ENCODE measurements at regions not wholly inside any gene's neighbourhood (a gene's known extent, or its start where the extent isn't known, plus 50 kb on each side); places are given as distances from the start of the nearest gene placed in this dataset.

DNA sequence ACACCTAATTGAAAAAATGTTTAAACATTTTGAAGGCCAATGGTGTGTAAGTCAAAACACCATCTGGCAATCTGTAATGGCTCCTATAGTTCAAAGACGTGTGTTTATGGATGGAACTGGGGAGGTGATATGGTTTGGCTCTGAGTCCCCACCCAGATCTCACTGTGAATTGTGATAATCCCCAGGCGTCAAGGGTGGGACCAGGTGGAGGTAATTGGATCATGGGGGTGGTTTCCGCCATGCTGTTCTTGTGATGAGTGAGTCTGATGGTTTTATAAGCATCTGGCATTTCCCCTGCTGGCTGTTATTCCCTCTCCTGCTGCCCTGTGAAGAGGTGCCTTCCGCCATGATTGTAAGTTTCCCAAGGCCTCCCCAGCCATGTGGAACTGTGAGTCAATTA is 52.2 kb downstream of the ADRA2C start:
- TF ChIP-seq EZH2 (IDR thresholded peaks at IDR 0.05; ENCODE audit: low read length, unreplicated experiment) (no peak), EZH2phosphoT487 (IDR thresholded peaks at IDR 0.05; ENCODE audit: borderline replicate concordance, low read length) (no peak)
- TF ChIP-seq, protein P1, sequence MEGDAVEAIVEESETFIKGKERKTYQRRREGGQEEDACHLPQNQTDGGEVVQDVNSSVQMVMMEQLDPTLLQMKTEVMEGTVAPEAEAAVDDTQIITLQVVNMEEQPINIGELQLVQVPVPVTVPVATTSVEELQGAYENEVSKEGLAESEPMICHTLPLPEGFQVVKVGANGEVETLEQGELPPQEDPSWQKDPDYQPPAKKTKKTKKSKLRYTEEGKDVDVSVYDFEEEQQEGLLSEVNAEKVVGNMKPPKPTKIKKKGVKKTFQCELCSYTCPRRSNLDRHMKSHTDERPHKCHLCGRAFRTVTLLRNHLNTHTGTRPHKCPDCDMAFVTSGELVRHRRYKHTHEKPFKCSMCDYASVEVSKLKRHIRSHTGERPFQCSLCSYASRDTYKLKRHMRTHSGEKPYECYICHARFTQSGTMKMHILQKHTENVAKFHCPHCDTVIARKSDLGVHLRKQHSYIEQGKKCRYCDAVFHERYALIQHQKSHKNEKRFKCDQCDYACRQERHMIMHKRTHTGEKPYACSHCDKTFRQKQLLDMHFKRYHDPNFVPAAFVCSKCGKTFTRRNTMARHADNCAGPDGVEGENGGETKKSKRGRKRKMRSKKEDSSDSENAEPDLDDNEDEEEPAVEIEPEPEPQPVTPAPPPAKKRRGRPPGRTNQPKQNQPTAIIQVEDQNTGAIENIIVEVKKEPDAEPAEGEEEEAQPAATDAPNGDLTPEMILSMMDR (conservative IDR thresholded peaks at IDR 0.05; ENCODE audit: low read depth, low read length), result no peak
- Histone ChIP-seq H3K27me3 (ENCODE audit: low read length) (no peaks in the 10 kb centered on the region), H3K27ac (ENCODE audit: low read length) (no peak overlapping the region), H4K20me1 (ENCODE audit: low read length) (no peaks in the 10 kb centered on the region), H3K79me2 (ENCODE audit: low read length) (no peaks in the 10 kb centered on the region), H3K4me2 (ENCODE audit: low read length) (no peak overlapping the region), H2AFZ (ENCODE audit: low read length) (no peak overlapping the region), H3F3A (ENCODE audit: low read length, unreplicated experiment) (no peaks in the 10 kb centered on the region), H3K4me1 (ENCODE audit: insufficient read depth, low read length) (no peaks in the 10 kb centered on the region), H3K9me2 (replicated peaks; ENCODE audit: low read length) (no peaks in the 10 kb centered on the region), H3K9ac (ENCODE audit: low read length) (no peak overlapping the region), H3K9me3 (ENCODE audit: low read length) (no peaks in the 10 kb centered on the region), H3K36me3 (ENCODE audit: low read depth, low read length) (no peaks in the 10 kb centered on the region), H3K4me3 (ENCODE audit: low read length) (no peak overlapping the region)
- POLR2A ChIA-PET (ENCODE audit: unreplicated experiment), result no interaction called here
- BruUV-seq (replicated peaks), result no TSS peak
- ATAC-seq (no peak), DNase-seq (no peak)
- intact Hi-C loops (cut with micrococcal nuclease), result no loop called here
- CTCF ChIA-PET, result no interaction called here

DNA sequence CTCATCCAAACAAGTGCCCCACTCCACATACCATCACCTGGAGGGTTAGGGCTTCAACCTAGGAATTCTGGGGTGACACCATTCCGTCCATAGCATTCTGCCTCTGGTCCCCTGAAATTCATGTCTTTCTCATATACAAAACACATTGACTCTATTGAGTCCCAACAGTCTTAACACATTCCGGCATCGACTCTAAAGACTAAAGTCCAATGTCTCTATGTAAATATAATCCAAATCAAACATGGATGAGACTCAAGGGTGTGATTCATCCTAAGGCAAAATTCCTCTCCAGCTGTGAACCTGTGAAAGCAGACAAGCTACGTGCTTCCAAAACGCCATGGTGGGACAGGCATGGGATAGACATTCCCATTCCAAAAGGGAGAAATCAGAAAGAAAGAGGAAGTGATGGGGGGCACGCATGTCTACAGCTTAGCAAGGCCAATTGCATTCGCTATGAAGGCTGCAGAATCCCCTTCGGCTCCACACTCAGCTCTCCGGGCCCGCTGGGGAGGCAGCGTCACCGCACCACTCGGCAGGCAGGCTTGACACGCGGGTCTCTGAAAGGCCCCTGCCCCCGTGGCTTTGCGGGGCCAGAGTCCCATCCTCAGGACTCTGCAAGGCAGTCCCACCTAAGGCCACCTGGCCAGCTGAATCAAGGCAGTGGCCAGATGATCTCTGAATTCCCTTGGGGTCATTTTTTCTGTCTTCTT is 53.2 kb downstream of the ADRA2C start:
- no peak for DNase-seq
- H3K4me1 ChIP-seq (ENCODE audit: insufficient read depth, low read length), result no peaks in the 10 kb centered on the region
- no peak overlapping the region for H3K27ac ChIP-seq (ENCODE audit: low read length)
- no peak for ATAC-seq
- no peaks in the 10 kb centered on the region for H4K20me1 ChIP-seq (ENCODE audit: low read length)
- no peaks in the 10 kb centered on the region for H3K79me2 ChIP-seq (ENCODE audit: low read length)
- no peaks in the 10 kb centered on the region for H3K9me3 ChIP-seq (ENCODE audit: low read length)
- H3K9me2 ChIP-seq (replicated peaks; ENCODE audit: low read length), result no peaks in the 10 kb centered on the region
- CTCF ChIA-PET, result no interaction called here
- H3K36me3 ChIP-seq (ENCODE audit: low read depth, low read length), result no peaks in the 10 kb centered on the region
- no peaks in the 10 kb centered on the region for H3K27me3 ChIP-seq (ENCODE audit: low read length)
- POLR2A ChIA-PET (ENCODE audit: unreplicated experiment), result no interaction called here
- no peak overlapping the region for H3K4me2 ChIP-seq (ENCODE audit: low read length)
- TF ChIP-seq, protein P1 (conservative IDR thresholded peaks at IDR 0.05; ENCODE audit: low read depth, low read length), result no peak
- TF ChIP-seq EZH2phosphoT487 (IDR thresholded peaks at IDR 0.05; ENCODE audit: borderline replicate concordance, low read length), result no peak
- TF ChIP-seq EZH2 (IDR thresholded peaks at IDR 0.05; ENCODE audit: low read length, unreplicated experiment), result no peak
- intact Hi-C loops (cut with micrococcal nuclease), result no loop called here
- no peak overlapping the region for H3K9ac ChIP-seq (ENCODE audit: low read length)
- H2AFZ ChIP-seq (ENCODE audit: low read length), result no peak overlapping the region
- no peaks in the 10 kb centered on the region for H3F3A ChIP-seq (ENCODE audit: low read length, unreplicated experiment)
- no TSS peak for BruUV-seq (replicated peaks)
- no peak overlapping the region for H3K4me3 ChIP-seq (ENCODE audit: low read length)

DNA sequence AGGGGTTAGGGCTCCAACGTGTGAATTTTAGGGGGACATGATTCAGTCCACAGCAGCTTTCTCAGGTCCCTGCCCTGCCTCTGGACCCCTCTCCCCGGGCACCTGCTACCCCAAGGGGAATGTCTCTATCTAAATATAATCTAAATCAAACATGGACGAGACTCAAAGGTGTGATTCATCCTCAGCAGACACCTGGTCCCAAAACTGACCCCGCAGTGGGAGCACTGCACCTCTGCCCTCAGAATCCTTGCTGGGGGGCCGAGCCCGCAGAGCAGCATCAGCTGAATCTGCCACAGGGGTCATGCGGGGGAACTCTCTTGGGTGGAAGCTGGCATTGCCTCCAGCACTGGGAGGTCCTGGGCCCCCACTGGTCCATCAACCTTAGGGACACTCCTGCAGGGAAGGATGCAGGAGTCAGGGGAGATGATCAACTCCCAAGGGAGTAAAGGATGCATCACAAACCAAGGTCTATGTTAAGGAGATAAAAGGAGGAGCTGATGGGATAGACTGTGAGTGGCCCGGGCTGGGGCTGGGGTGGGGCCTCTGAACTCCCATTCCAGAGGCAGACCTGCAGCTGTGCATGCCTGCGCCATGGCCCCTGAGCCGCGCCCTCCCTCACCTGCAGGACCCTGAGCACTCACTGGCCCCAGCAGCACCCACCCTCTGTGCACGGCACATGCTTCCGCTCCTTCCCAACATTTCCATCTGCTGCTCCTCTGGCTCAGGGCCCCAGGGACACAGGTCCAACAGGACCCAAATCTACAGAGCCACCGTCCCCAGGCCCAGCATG is 54.0 kb downstream of the ADRA2C start:
- CTCF ChIA-PET, result no interaction called here
- no peaks in the 10 kb centered on the region for H3K79me2 ChIP-seq (ENCODE audit: low read length)
- H3K4me3 ChIP-seq (ENCODE audit: low read length), result no peak overlapping the region
- H3F3A ChIP-seq (ENCODE audit: low read length, unreplicated experiment), result no peaks in the 10 kb centered on the region
- H3K4me2 ChIP-seq (ENCODE audit: low read length), result no peak overlapping the region
- no TSS peak for BruUV-seq (replicated peaks)
- H4K20me1 ChIP-seq (ENCODE audit: low read length), result no peaks in the 10 kb centered on the region
- H3K36me3 ChIP-seq (ENCODE audit: low read depth, low read length), result no peaks in the 10 kb centered on the region
- TF ChIP-seq, protein P1 (conservative IDR thresholded peaks at IDR 0.05; ENCODE audit: low read depth, low read length), result no peak
- TF ChIP-seq EZH2phosphoT487 (IDR thresholded peaks at IDR 0.05; ENCODE audit: borderline replicate concordance, low read length) (no peak), EZH2 (IDR thresholded peaks at IDR 0.05; ENCODE audit: low read length, unreplicated experiment) (no peak)
- no peaks in the 10 kb centered on the region for H3K9me3 ChIP-seq (ENCODE audit: low read length)
- POLR2A ChIA-PET (ENCODE audit: unreplicated experiment), result no interaction called here
- no peak overlapping the region for H3K9ac ChIP-seq (ENCODE audit: low read length)
- DNase-seq, result no peak
- no peak overlapping the region for H3K27ac ChIP-seq (ENCODE audit: low read length)
- no peak for ATAC-seq
- no peak overlapping the region for H2AFZ ChIP-seq (ENCODE audit: low read length)
- no peaks in the 10 kb centered on the region for H3K27me3 ChIP-seq (ENCODE audit: low read length)
- intact Hi-C loops (cut with micrococcal nuclease), result no loop called here
- no peaks in the 10 kb centered on the region for H3K9me2 ChIP-seq (replicated peaks; ENCODE audit: low read length)
- H3K4me1 ChIP-seq (ENCODE audit: insufficient read depth, low read length), result no peaks in the 10 kb centered on the region

Data from PC-3 (cell line).